HEK293T (cell line): ENCODE measurements at regions not wholly inside any gene's neighbourhood (a gene's known extent, or its start where the extent isn't known, plus 50 kb on each side); places are given as distances from the start of the nearest gene placed in this dataset.

Source experiments
- ARNT ChIP-seq: fragments of 450-650 bp; IDR thresholded peaks from 2 replicates; pipeline ENCODE4 v1.6.1; 2017; ENCODE audit warnings: mild to moderate bottlenecking
- BHLHE40 ChIP-seq: fragments of 450-650 bp; IDR thresholded peaks from 2 replicates; pipeline ENCODE4 v1.6.1; 2016; ENCODE audit warnings: mild to moderate bottlenecking, moderate library complexity, borderline replicate concordance
- FOXK2 ChIP-seq: fragments of 450-650 bp; IDR thresholded peaks from 2 replicates; pipeline ENCODE4 v1.6.1; 2016; ENCODE audit warnings: mild to moderate bottlenecking
- FOXM1 ChIP-seq: fragments of 450-650 bp; IDR thresholded peaks from 2 replicates; pipeline ENCODE4 v1.6.1; 2017; ENCODE audit warnings: mild to moderate bottlenecking, borderline replicate concordance
- HDGF ChIP-seq: fragments of 450-650 bp; IDR thresholded peaks from 2 replicates; pipeline ENCODE4 v1.6.1; 2017; ENCODE audit warnings: antibody characterized with exemption, borderline replicate concordance
- LEF1 ChIP-seq: fragments of 450-650 bp; IDR thresholded peaks from 2 replicates; pipeline ENCODE4 v1.6.1; 2017; ENCODE audit warnings: mild to moderate bottlenecking, borderline replicate concordance
- SP1 ChIP-seq: fragments of 450-650 bp; IDR thresholded peaks from 2 replicates; pipeline ENCODE4 v1.6.1; 2017
- SUZ12 ChIP-seq: fragments of 450-650 bp; IDR thresholded peaks from 2 replicates; pipeline ENCODE4 v1.6.1; 2016; ENCODE audit warnings: mild to moderate bottlenecking
- TARDBP ChIP-seq: fragments of 450-650 bp; IDR thresholded peaks from 2 replicates; pipeline ENCODE4 v1.6.1; 2016

DNA sequence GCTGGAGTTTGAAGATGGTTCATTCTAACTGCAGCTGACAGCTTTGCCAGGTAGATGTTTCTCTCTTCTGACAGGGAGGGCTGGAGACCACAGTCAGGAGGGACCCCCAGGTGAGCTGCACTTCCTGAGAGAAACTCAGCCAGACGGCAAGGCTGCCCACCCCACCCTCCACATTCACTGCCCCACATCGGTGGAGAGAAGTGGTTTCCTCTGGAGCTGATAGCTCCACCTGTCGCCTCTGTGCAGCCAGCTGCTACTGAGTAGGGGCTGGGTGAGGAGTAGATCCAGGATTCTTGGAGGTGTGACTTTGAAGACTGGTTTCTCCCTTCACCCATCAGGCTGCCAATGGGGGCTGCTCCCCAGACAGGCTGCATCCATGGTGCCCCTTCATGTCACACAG lies 175.0 kb downstream of the CARTPT start:
- TF ChIP-seq BHLHE40 (no peak), ARNT (no peak), FOXK2 (no peak), HDGF (no peak), FOXM1 (no peak), SP1 (no peak), SUZ12 (no peak), TARDBP (no peak), LEF1 (no peak)
